Cardiac fibroblast (primary cell): ENCODE measurements at regions not wholly inside any gene's neighbourhood (a gene's known extent, or its start where the extent isn't known, plus 50 kb on each side); places are given as distances from the start of the nearest gene placed in this dataset.
"Not testable (repeated sequence)": the region's sequence is repeated elsewhere in the genome, so short reads cannot be mapped to it uniquely, and the experiment has no call there.

ENCODE experiments used
- DNase-seq, 2 donors: peaks; one replicate each; pipeline versions ENCODE4 v3.0.0 to v3.0.0-alpha.2; 2010; ENCODE audit warnings: low read depth in 2 of 2
- H3K4me3 ChIP-seq, 2 donors: replicated peaks in 1 of 2; 1 replicate in 1 of 2; 2 replicates in 1 of 2; pipeline ENCODE4 v1.5.1; 2011; ENCODE audit warnings: low read depth in 2 of 2, low read length in 2 of 2, mild to moderate bottlenecking in 2 of 2, moderate library complexity in 1 of 2
- CTCF ChIP-seq: IDR thresholded peaks from one replicate; pipeline ENCODE4 v1.5.1; 2011; ENCODE audit warnings: low read depth, mild to moderate bottlenecking, low read length, inconsistent platforms

- no peak for DNase-seq
- no peak for TF ChIP-seq CTCF
Measured at GRCh38 chr6:164990901-164991300, 318.5 kb downstream of the C6orf118 start.

GRCh38 chr6:164982389-164982788, 327.0 kb downstream of the C6orf118 start:
- TF ChIP-seq CTCF, result no peak
- no peak for DNase-seq

More at GRCh38 chr6:164990901-164991300, 318.5 kb downstream of the C6orf118 start:
- no peak overlapping the region for H3K4me3 ChIP-seq

DNA sequence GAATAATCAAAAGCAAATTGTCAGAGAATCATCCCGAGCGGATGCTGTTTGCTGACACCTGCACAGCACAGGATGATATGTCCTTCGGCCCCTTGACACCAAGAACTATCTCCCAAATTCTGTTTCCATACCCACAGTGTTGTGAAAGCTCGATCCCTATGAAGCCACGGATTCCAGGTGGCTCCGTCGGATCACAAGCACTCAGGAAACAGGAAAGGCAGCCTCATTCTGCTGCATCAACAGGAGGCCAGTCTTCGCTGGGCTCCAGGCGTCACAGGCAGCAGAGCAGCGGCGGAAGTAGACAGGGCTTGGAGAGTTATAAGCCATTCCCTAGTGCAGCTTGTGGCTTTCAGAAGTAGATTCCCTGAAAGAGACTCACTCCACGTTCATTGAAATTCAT, 342.3 kb downstream of the C6orf118 start:
- H3K4me3 ChIP-seq, result no peak overlapping the region
- no peak for TF ChIP-seq CTCF
- DNase-seq, result no peak

More at GRCh38 chr6:164982389-164982788, 327.0 kb downstream of the C6orf118 start:
- H3K4me3 ChIP-seq, result no peak overlapping the region

- no peak overlapping the region for H3K4me3 ChIP-seq
- no peak for DNase-seq
- no peak for TF ChIP-seq CTCF
Measured at GRCh38 chr6:164962805-164963204, 346.6 kb downstream of the C6orf118 start.

DNA sequence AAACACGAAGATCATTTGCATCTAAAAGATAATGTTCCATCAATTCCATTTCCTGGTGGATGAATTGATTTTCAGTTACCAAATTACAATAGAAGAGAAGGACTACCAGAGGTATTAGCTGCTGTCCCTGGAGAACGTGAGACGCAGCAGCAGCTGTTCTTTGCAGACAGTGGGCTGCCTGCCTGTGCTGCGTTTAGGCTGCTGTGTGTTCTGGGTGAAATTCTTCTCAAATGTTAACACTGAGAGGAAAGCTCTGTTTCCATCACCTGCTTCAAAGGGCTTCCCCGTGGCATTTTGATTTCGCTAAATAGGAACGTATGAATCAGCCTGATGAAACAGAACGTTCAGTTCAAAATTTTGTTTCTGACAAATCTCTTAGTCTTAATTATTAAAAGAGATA, 362.2 kb downstream of the C6orf118 start:
- DNase-seq, result no peak
- no peak overlapping the region for H3K4me3 ChIP-seq
- no peak for TF ChIP-seq CTCF

GRCh38 chr6:164942271-164942670, 367.1 kb downstream of the C6orf118 start:
- no peak overlapping the region for H3K4me3 ChIP-seq
- DNase-seq, result no peak
- no peak for TF ChIP-seq CTCF

GRCh38 chr6:164933238-164933794, 376.1 kb downstream of the C6orf118 start:
- DNase-seq, H3K4me3 ChIP-seq: not testable (repeated sequence)
